HG03139 (cell line): ENCODE measurements at regions not wholly inside any gene's neighbourhood (a gene's known extent, or its start where the extent isn't known, plus 50 kb on each side); places are given as distances from the start of the nearest gene placed in this dataset.

Experiments used
- ATAC-seq: cut with Tn5 transposase; IDR thresholded peaks from one replicate; pipeline ENCODE4 v1.9.1; 2021; ENCODE audit not compliant: unreplicated experiment

GRCh38 chr11:13104619-13105236, 95.6 kb downstream of the RASSF10 start:
- no peak for ATAC-seq

GRCh38 chr11:13105237-13105844, 96.2 kb downstream of the RASSF10 start:
- ATAC-seq = peak; percentile 70

- ATAC-seq = no peak
Observed at GRCh38 chr11:13107544-13108044, 98.5 kb downstream of the RASSF10 start.

- no peak for ATAC-seq
Observed at GRCh38 chr11:13108416-13108815, 99.3 kb downstream of the RASSF10 start.

- ATAC-seq = no peak
Observed at GRCh38 chr11:13109616-13110015, 100.5 kb downstream of the RASSF10 start.

GRCh38 chr11:13110145-13110544, 101.0 kb downstream of the RASSF10 start:
- no peak for ATAC-seq

- ATAC-seq = no peak
Observed at GRCh38 chr11:13110929-13111812, 102.1 kb downstream of the RASSF10 start.

- ATAC-seq = no peak
Observed at GRCh38 chr11:13111813-13112130, 102.7 kb downstream of the RASSF10 start.

GRCh38 chr11:13114566-13115379, 105.7 kb downstream of the RASSF10 start:
- no peak for ATAC-seq

GRCh38 chr11:13115380-13115675, 106.2 kb downstream of the RASSF10 start:
- ATAC-seq = no peak

- no peak for ATAC-seq
Observed at GRCh38 chr11:13116491-13116890, 107.4 kb downstream of the RASSF10 start.

- ATAC-seq = no peak
Observed at GRCh38 chr11:13117344-13117743, 108.2 kb downstream of the RASSF10 start.

- no peak for ATAC-seq
Observed at GRCh38 chr11:13118194-13118593, 109.1 kb downstream of the RASSF10 start.

GRCh38 chr11:13118650-13119049, 109.5 kb downstream of the RASSF10 start:
- no peak for ATAC-seq

- ATAC-seq = no peak
Observed at GRCh38 chr11:13119361-13119760, 110.2 kb downstream of the RASSF10 start.

- no peak for ATAC-seq
Observed at GRCh38 chr11:13119941-13120520, 110.9 kb downstream of the RASSF10 start.

GRCh38 chr11:13120691-13121090, 111.6 kb downstream of the RASSF10 start:
- ATAC-seq = no peak

- ATAC-seq = no peak
Observed at GRCh38 chr11:13126430-13126829, 117.3 kb downstream of the RASSF10 start.

- no peak for ATAC-seq
Observed at GRCh38 chr11:13127161-13127560, 118.0 kb downstream of the RASSF10 start.

GRCh38 chr11:13128354-13128753, 119.2 kb downstream of the RASSF10 start:
- no peak for ATAC-seq

GRCh38 chr11:13134066-13134465, 125.0 kb downstream of the RASSF10 start:
- no peak for ATAC-seq
